T-helper 17 cell (primary cell): ENCODE measurements at regions not wholly inside any gene's neighbourhood (a gene's known extent, or its start where the extent isn't known, plus 50 kb on each side); places are given as distances from the start of the nearest gene placed in this dataset.
"Not testable (repeated sequence)": the region's sequence is repeated elsewhere in the genome, so short reads cannot be mapped to it uniquely, and the experiment has no call there.

Source experiments
- ATAC-seq: fragments of 150-1000 bp; cut with Tn5 transposase; 2 replicates; pipeline ENCODE4 v1.10.0; 2021; ENCODE audit warnings: mild to moderate bottlenecking, moderate library complexity
- DNase-seq, 3 donors: peaks; one replicate each; pipeline versions ENCODE4 v3.0.0 to v3.0.0-alpha.2; 2020 to 2021
- H3K9me3 ChIP-seq: one replicate; pipeline ENCODE4 v1.7.0; 2013; ENCODE audit warnings: low read length, mild to moderate bottlenecking; ENCODE audit not compliant: control insufficient read depth, poor library complexity, severe bottlenecking
- H3K27ac Mint-ChIP-seq: one replicate; pipeline ENCODE4 v1.8.0; 2022; ENCODE audit warnings: mild to moderate bottlenecking, moderate library complexity, mixed read lengths
- H3K27me3 Mint-ChIP-seq: one replicate; pipeline ENCODE4 v1.8.0; 2022; ENCODE audit warnings: mixed read lengths
- H3K36me3 Mint-ChIP-seq: one replicate; pipeline ENCODE4 v1.8.0; 2022; ENCODE audit warnings: low read depth, mixed read lengths
- H3K4me1 Mint-ChIP-seq: one replicate; pipeline ENCODE4 v1.8.0; 2022; ENCODE audit warnings: mild to moderate bottlenecking, mixed read lengths
- H3K4me3 Mint-ChIP-seq: one replicate; pipeline ENCODE4 v1.8.0; 2022; ENCODE audit warnings: mild to moderate bottlenecking, moderate library complexity, mixed read lengths

DNA sequence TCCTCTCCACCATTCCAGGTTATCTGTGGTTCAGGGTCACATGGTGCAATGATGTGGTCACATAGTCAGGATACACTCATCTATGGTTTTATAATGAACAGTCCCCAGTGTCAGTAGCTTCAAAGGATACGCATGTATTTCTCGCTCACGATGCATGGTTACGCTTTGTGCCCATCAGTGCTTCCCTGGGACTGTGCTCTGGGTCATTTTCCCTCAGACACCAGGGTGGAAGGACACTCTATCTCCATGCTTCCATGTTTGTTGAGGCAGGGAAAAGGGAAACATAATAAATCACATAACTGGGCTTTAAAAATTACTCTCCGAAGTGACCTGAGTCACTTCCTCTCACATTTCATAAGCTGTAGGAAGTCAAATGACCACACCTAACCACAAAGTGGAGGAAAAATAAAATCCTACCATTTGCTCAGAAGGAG is 394.8 kb upstream of the NOX3 start:
- H3K4me1 Mint-ChIP-seq: no peaks in the 10 kb centered on the region
- no peaks in the 10 kb centered on the region for H3K9me3 ChIP-seq
- DNase-seq (no peak), ATAC-seq (no peak)
- H3K36me3 Mint-ChIP-seq: no peaks in the 10 kb centered on the region
- no peak overlapping the region for H3K4me3 Mint-ChIP-seq
- no peak overlapping the region for H3K27ac Mint-ChIP-seq
- no peaks in the 10 kb centered on the region for H3K27me3 Mint-ChIP-seq

DNA sequence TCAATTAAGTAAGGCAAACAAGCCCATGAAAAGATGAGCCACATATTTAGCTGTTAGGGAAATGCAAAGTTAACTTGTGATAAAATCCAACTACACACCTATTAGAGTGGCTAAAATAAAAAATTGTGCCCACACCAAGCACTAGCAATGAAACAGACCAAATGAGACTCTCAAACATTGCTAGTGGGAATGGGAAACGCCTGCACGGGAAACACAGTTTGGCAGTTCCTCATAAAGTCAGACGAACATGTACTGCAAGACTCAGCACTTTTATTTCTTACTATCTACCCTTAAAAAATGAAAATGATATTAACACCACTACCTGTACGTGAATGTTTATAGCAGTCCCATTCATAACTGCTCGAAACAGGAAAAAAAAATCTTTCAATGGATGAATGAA is 392.1 kb upstream of the NOX3 start:
- no peak for ATAC-seq
- no peaks in the 10 kb centered on the region for H3K36me3 Mint-ChIP-seq

DNA sequence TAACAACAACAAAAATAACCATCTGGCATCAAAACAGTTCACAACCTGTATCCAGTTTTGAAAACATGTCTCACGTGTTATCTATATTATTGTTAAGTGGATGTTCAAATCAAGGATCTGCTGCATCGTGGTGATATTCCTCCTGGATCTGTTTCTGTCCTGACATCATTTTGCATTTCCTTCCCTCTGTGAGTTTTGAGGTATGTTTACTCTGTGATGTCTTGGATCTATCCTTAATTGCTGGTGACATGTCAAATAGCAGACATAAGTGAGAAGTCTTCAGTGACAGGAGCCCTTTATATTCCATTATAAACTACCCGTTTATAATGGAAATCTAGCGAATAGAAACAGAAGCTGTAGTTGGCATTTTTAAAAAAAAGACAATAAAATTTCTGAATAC is 381.8 kb upstream of the NOX3 start:
- Mint-ChIP-seq H3K36me3 (no peaks in the 10 kb centered on the region), H3K4me1 (no peaks in the 10 kb centered on the region), H3K27me3 (no peaks in the 10 kb centered on the region), H3K4me3 (no peak overlapping the region), H3K27ac (no peak overlapping the region)
- no peaks in the 10 kb centered on the region for H3K9me3 ChIP-seq
- no peak for ATAC-seq
- no peak for DNase-seq

More for the DNA sequence above, 392.1 kb upstream of the NOX3 start:
- DNase-seq: no peak
- no peaks in the 10 kb centered on the region for H3K9me3 ChIP-seq
- Mint-ChIP-seq H3K27me3 (no peaks in the 10 kb centered on the region), H3K4me3 (no peak overlapping the region), H3K4me1 (no peaks in the 10 kb centered on the region), H3K27ac (no peak overlapping the region)

DNA sequence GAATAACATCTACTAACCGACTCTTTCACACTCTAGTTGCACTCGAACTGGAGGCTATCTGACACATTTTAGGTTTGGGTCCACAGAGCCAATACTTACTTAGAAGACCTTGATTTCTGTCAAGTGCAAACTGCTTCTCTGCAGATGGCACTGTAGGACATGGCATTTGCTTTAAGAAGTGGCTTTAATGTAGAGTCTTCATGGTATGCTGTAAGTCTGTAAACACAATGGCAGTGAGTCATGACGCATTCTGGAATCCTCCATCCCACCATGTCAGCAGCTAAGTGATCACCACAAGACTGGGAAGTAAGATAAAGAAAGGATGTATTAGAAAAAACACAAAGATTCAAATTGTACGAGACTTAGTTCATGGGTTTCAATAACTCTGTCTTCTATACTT is 377.0 kb upstream of the NOX3 start:
- no peaks in the 10 kb centered on the region for H3K36me3 Mint-ChIP-seq
- H3K4me1 Mint-ChIP-seq: no peaks in the 10 kb centered on the region
- H3K27me3 Mint-ChIP-seq: no peaks in the 10 kb centered on the region
- no peak overlapping the region for H3K4me3 Mint-ChIP-seq
- H3K27ac Mint-ChIP-seq: no peak overlapping the region
- no peak for DNase-seq
- no peak for ATAC-seq
- no peaks in the 10 kb centered on the region for H3K9me3 ChIP-seq

DNA sequence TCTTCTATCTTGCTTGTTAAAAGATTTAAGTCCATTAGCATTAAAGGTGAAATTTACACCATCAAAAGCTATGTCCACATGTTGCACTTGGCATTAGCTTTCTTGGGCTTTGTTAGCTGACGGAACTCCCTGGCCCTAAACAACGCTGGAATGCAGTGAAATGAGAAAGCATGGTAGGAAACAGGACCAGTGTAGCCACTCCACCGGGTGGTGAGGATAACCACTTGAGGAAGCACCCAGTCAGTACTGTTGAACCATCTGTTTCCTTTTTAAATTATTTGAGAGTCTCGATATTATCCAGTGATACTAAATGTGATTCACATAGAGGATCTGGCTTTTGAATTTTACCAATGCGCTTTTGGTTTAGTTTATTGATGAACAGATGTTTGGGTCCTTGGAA is 374.9 kb upstream of the NOX3 start:
- no peak for ATAC-seq
- DNase-seq: no peak
- Mint-ChIP-seq H3K27me3 (no peaks in the 10 kb centered on the region), H3K36me3 (no peaks in the 10 kb centered on the region), H3K4me1 (no peaks in the 10 kb centered on the region), H3K4me3 (no peak overlapping the region), H3K27ac (no peak overlapping the region)
- no peaks in the 10 kb centered on the region for H3K9me3 ChIP-seq

DNA sequence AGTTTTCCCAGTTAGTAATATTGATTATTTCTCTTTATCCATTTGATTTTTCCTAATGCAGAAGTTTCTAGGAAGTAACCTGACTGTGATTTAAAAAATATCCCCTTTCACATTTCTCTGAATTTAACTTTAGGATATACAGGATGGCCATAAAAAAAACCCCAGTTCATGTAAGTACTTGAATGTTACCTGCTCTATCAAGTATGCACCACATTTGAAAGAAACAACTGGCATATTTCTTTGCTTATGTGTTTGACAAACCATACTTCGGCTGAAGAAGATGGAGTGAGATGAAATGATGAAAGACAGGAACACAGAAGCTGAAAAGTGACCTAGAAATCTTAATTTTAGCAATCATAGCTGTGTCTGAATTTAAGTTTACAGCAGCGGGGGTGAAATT is 374.0 kb upstream of the NOX3 start:
- Mint-ChIP-seq H3K4me1 (no peaks in the 10 kb centered on the region), H3K27ac (no peak overlapping the region), H3K36me3 (no peaks in the 10 kb centered on the region), H3K4me3 (no peak overlapping the region), H3K27me3 (no peaks in the 10 kb centered on the region)
- DNase-seq (no peak), ATAC-seq (no peak)
- H3K9me3 ChIP-seq: no peaks in the 10 kb centered on the region

DNA sequence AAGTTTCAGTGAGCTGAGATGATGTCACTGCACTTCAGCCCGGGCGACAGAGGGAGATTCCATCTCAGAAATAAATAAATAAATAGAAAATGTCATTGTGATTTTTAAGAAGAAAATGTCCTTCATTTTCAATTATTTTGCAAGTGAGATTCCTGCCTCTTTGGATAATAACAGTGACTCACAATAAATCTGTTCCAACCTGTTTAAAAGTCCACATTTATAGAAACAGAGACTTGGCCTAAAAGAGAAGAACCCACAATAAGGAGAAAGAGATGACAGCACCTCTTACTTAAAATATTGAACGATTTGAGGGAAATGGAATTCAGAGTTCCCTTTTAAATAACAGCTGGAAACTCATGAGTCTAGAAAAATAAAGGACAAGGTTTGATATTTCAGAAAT is 373.4 kb upstream of the NOX3 start:
- no peak for DNase-seq
- Mint-ChIP-seq H3K36me3 (no peaks in the 10 kb centered on the region), H3K4me3 (no peak overlapping the region), H3K27ac (no peak overlapping the region), H3K4me1 (no peaks in the 10 kb centered on the region), H3K27me3 (no peaks in the 10 kb centered on the region)
- ATAC-seq: no peak
- H3K9me3 ChIP-seq: no peaks in the 10 kb centered on the region

DNA sequence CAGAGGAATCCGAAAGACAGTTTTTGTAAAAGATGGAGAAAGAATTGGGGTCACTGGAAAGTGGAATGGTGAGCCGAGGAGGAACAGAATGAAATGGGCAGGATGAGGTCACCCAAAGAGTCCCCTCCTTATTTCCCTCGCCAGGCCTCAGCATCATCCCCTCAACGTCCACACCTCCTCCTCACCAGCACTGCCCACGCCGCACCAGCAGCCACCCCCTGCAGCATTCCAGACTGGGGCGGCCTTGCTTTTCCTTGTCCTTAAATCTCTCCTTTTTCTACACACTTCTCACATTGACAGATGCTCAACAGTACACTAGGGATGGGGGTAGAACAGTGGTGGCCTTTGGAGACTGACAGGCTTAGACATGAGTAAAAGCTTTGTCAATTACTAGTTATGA is 363.1 kb upstream of the NOX3 start:
- Mint-ChIP-seq H3K4me3 (no peak overlapping the region), H3K36me3 (no peaks in the 10 kb centered on the region), H3K27ac (no peak overlapping the region), H3K27me3 (no peaks in the 10 kb centered on the region), H3K4me1 (no peaks in the 10 kb centered on the region)
- no peaks in the 10 kb centered on the region for H3K9me3 ChIP-seq
- DNase-seq (no peak), ATAC-seq (no peak)

DNA sequence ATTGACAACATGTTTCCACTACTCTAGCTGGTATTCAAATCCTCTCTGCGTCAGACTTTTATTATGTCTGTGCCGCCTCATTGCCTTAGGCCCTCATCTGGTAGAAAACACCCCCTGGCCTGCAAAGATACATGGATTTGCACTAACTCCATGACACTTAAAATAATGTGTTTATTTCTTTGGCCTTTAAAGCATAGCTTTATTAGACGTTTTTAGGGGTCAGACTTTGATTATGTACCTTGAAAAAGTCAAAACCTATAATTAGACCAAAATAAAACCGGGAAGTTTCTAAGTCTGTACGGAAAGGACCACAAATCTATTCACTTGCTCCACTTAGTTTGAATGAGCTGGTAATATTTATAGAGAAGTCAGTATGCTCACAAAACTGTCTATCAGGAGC is 357.9 kb upstream of the NOX3 start:
- Mint-ChIP-seq H3K27ac (no peak overlapping the region), H3K27me3 (no peaks in the 10 kb centered on the region), H3K4me1 (no peaks in the 10 kb centered on the region), H3K4me3 (no peak overlapping the region), H3K36me3 (no peaks in the 10 kb centered on the region)
- ATAC-seq: no peak
- no peak for DNase-seq
- no peaks in the 10 kb centered on the region for H3K9me3 ChIP-seq

DNA sequence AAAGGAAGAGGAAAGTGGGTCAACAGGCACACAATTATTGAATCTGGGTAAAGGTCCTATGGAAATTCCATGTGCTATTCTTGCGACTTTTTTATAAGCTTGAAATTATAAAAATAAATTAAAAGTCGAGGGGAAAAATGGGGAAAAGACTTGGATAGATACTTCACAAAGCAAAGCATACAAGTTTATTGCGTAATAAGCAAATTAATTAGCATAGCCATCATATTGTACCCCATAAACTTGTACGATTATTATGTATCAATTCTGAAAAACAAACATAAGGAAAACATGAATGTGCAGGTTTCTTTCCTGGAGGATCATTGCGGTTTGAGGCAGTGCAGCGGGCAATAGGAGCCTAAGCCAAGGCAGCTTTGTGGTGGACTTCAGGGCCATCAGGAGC is 351.6 kb upstream of the NOX3 start:
- no peak for DNase-seq
- no peak overlapping the region for H3K27ac Mint-ChIP-seq
- no peak overlapping the region for H3K4me3 Mint-ChIP-seq
- ATAC-seq: no peak
- H3K9me3 ChIP-seq: no peaks in the 10 kb centered on the region
- H3K4me1 Mint-ChIP-seq: no peaks in the 10 kb centered on the region
- H3K36me3 Mint-ChIP-seq: no peaks in the 10 kb centered on the region
- H3K27me3 Mint-ChIP-seq: no peaks in the 10 kb centered on the region

DNA sequence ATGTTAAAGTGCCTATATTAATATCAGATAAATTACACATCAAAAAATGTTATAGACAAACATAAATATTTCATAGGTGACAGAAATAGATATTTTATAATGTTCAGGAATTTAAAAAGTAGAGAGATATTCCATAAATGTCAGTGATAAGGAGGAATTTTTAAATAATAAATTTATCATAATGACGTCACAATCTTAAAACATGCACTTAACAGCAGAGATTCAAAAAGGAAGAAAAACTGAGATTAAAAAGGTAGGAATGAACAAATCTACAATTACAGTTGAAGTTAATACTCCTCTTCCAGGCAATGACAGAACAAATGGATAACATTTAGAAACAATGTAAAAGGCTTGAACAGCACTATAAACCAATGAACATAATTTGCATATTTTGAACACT is 345.4 kb upstream of the NOX3 start:
- Mint-ChIP-seq H3K4me1 (no peaks in the 10 kb centered on the region), H3K27ac (no peak overlapping the region), H3K27me3 (no peaks in the 10 kb centered on the region), H3K4me3 (no peak overlapping the region), H3K36me3 (no peaks in the 10 kb centered on the region)
- no peak for ATAC-seq
- H3K9me3 ChIP-seq: no peaks in the 10 kb centered on the region
- no peak for DNase-seq

DNA sequence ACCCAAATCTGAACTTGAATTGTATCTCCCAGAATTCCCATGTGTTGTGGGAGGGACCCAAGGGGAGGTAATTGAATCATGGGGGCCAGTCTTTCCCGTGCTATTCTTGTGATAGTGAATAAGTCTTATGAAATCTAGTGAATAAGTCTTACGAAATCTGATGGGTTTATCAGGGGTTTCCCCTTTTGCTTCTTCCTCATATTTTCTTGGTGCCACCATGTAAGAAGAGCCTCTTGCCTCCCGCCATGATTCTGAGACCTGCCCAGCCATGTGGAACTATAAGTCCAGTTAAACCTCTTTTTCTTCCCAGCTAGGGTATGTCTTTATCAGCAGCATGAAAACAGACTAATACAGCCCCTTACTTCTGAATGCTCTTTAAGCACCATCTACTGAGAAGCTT is 343.2 kb upstream of the NOX3 start:
- not testable (repeated sequence) for ATAC-seq, H3K4me3 Mint-ChIP-seq, H3K27ac Mint-ChIP-seq, DNase-seq, H3K9me3 ChIP-seq, H3K4me1 Mint-ChIP-seq, H3K36me3 Mint-ChIP-seq, H3K27me3 Mint-ChIP-seq

DNA sequence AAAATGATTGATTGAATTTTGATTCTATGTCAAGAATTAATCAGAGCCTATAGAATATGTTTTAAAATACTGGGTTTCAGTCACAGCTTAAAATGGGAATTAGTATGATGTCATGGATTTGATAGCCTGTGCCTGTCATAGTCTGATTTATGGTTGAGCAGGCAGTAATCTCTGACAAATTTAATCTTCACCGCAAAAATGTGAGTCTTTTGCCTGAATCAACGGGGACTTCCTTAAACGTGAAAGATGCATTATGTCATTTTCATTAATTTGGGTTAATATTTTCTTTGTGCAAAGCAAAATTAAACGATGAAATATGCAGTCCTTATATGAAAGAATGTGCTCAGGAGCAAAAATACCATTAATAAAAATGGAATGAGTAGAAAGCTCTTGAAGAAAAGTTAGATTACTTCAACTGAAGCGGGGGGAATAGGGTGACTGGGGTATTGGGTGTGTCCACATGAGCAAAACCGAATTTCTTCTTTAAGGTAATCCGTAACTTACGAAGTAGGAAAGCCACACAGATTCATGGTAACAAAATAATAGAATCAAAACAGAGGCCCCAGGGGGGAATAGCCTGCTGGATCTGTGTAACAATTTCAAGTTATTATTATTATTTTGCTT is 339.6 kb upstream of the NOX3 start:
- Mint-ChIP-seq H3K36me3 (no peaks in the 10 kb centered on the region), H3K4me3 (no peak overlapping the region), H3K27me3 (peaks cover 5% of the 10 kb centered on the region), H3K27ac (no peak overlapping the region), H3K4me1 (no peaks in the 10 kb centered on the region)
- no peak for DNase-seq
- no peak for ATAC-seq
- H3K9me3 ChIP-seq: no peaks in the 10 kb centered on the region

DNA sequence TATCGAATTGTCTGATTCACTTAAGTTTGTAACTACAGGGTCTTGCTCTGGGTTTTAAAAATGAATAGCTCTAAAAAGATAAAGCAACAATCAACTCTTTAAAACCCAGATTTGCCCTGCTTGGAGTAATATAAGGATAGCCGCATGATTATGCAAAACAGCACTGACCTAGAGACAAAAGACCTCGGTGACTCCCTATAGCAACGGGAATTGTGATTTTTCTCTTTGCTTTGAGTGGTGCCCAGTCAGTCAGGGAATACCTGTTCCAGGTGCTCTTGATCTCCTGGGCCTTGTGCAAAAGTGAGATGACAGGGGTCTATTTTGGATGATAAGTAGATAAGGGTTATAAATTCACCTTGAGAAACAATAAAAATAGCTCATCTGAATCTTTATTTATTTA is 336.3 kb upstream of the NOX3 start:
- no peak for DNase-seq
- Mint-ChIP-seq H3K27me3 (peaks cover 5% of the 10 kb centered on the region), H3K4me1 (no peaks in the 10 kb centered on the region), H3K36me3 (peaks cover 1% of the 10 kb centered on the region), H3K4me3 (no peak overlapping the region), H3K27ac (no peak overlapping the region)
- no peaks in the 10 kb centered on the region for H3K9me3 ChIP-seq
- no peak for ATAC-seq
